HepG2 (cell line): ENCODE measurements at regions not wholly inside any gene's neighbourhood (a gene's known extent, or its start where the extent isn't known, plus 50 kb on each side); places are given as distances from the start of the nearest gene placed in this dataset.

ENCODE experiments used
- ARNT2 ChIP-seq: sonication (generic); formaldehyde crosslinking; IDR thresholded peaks from 2 replicates; pipeline ENCODE4 v1.8.0; 2022; ENCODE audit warnings: mild to moderate bottlenecking, low read depth, missing genetic modification reagents, moderate library complexity
- GLI4 ChIP-seq: sonication (generic); formaldehyde crosslinking; IDR thresholded peaks from 2 replicates; pipeline ENCODE4 v1.5.1; 2020; ENCODE audit warnings: missing genetic modification reagents, mild to moderate bottlenecking, moderate library complexity, borderline replicate concordance
- LCORL ChIP-seq, 2 experiments: fragments of 450-650 bp in 1 of 2; sonication (generic) in 1 of 2; formaldehyde crosslinking in 1 of 2; IDR thresholded peaks; 2 replicates each; pipeline versions ENCODE4 v1.5.0 to v1.6.1; 2017 to 2020; ENCODE audit warnings: antibody characterized with exemption in 1 of 2, missing genetic modification reagents in 1 of 2
- PHF8 ChIP-seq: sonication (generic); formaldehyde crosslinking; IDR thresholded peaks from 2 replicates; pipeline ENCODE4 v1.5.0; 2020; ENCODE audit warnings: missing genetic modification reagents
- SMC3 ChIP-seq: IDR thresholded peaks from 2 replicates; pipeline ENCODE4 v1.6.1; 2011; ENCODE audit warnings: low read length, improper control_type of control experiment
- ZFP90 ChIP-seq: sonication (generic); formaldehyde crosslinking; IDR thresholded peaks from 2 replicates; pipeline ENCODE4 v1.8.0; 2022; ENCODE audit warnings: missing genetic modification reagents, mild to moderate bottlenecking, inconsistent platforms, borderline replicate concordance
- ZNF382 ChIP-seq: sonication (generic); formaldehyde crosslinking; IDR thresholded peaks from 2 replicates; pipeline ENCODE4 v1.5.0; 2020; ENCODE audit warnings: missing genetic modification reagents, mild to moderate bottlenecking, borderline replicate concordance
- ZNF512B ChIP-seq: sonication (generic); formaldehyde crosslinking; IDR thresholded peaks from 2 replicates; pipeline ENCODE4 v1.5.1; 2020; ENCODE audit warnings: missing genetic modification reagents, mild to moderate bottlenecking, borderline replicate concordance
- TF ChIP-seq, protein P1 (sequence below): sonication (generic); formaldehyde crosslinking; IDR thresholded peaks from 2 replicates; pipeline ENCODE4 v1.4.0; 2020; ENCODE audit warnings: mild to moderate bottlenecking, missing genetic modification reagents

DNA sequence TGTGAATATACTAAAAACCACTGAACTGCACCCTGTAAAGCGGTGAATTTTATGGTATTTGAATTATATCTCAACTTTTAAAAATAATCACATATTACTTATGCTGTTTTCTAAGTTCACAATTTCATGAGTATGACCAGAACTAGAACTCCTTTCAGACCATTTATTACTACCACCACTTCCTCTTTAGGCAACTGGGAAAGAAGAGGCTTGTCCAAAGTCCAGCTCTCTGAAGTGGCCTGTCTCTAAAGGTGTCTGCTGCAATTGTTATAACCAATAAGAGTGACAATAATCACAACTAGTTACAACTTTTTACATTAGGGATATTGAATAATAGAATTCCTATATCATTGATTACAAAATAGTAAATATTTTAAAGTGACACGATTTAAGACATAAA lies 267.9 kb upstream of the PIK3C3 start (continued):
- no peak for TF ChIP-seq ZNF512B (CRISPR knock-in tag)
- no peak for TF ChIP-seq GLI4 (CRISPR knock-in tag)
- TF ChIP-seq ZNF382 (CRISPR knock-in tag): no peak
- TF ChIP-seq ARNT2 (CRISPR knock-in tag): no peak
- no peak for TF ChIP-seq PHF8 (CRISPR knock-in tag)
- TF ChIP-seq SMC3: no peak
- TF ChIP-seq, protein P1, sequence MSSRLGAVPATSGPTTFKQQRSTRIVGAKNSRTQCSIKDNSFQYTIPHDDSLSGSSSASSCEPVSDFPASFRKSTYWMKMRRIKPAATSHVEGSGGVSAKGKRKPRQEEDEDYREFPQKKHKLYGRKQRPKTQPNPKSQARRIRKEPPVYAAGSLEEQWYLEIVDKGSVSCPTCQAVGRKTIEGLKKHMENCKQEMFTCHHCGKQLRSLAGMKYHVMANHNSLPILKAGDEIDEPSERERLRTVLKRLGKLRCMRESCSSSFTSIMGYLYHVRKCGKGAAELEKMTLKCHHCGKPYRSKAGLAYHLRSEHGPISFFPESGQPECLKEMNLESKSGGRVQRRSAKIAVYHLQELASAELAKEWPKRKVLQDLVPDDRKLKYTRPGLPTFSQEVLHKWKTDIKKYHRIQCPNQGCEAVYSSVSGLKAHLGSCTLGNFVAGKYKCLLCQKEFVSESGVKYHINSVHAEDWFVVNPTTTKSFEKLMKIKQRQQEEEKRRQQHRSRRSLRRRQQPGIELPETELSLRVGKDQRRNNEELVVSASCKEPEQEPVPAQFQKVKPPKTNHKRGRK: no peak
- no peak for TF ChIP-seq ZFP90
- TF ChIP-seq LCORL (IDR thresholded peaks at IDR 0.05): no peak
- TF ChIP-seq LCORL (CRISPR knock-in tag; IDR thresholded peaks at IDR 0.05): no peak
